Fibroblast of lung (primary cell): ENCODE measurements at regions not wholly inside any gene's neighbourhood (a gene's known extent, or its start where the extent isn't known, plus 50 kb on each side); places are given as distances from the start of the nearest gene placed in this dataset.

Experiments
- DNase-seq, 2 donors: peaks; one replicate each; pipeline versions ENCODE4 v3.0.0 to v3.0.0-alpha.2; 2010; ENCODE audit warnings: low read depth in 2 of 2
- H2AFZ ChIP-seq: 2 replicates; pipeline ENCODE4 v1.5.1; 2012; ENCODE audit warnings: low read length, control low read depth, inconsistent platforms
- H3K27ac ChIP-seq: 2 replicates; pipeline ENCODE4 v1.5.1; 2011; ENCODE audit warnings: low read length, control low read depth; ENCODE audit not compliant: insufficient read depth
- H3K27me3 ChIP-seq: 2 replicates; pipeline ENCODE4 v1.5.1; 2011; ENCODE audit warnings: mild to moderate bottlenecking, low read length; ENCODE audit not compliant: control insufficient read depth, insufficient read depth
- H3K36me3 ChIP-seq: 2 replicates; pipeline ENCODE4 v1.5.1; 2011; ENCODE audit warnings: low read length; ENCODE audit not compliant: control insufficient read depth, insufficient read depth
- H3K4me1 ChIP-seq: 2 replicates; pipeline ENCODE4 v1.5.1; 2011; ENCODE audit warnings: low read length; ENCODE audit not compliant: control insufficient read depth, insufficient read depth; ENCODE audit errors: extremely low read depth
- H3K4me2 ChIP-seq: 2 replicates; pipeline ENCODE4 v1.5.1; 2011; ENCODE audit warnings: low read length, control low read depth; ENCODE audit not compliant: insufficient read depth; ENCODE audit errors: extremely low read depth
- H3K4me3 ChIP-seq, 4 experiments: fragments of 200-600 bp in 1 of 4; sonication (generic) in 1 of 4; replicated peaks in 1 of 4; 2 replicates each; pipeline ENCODE4 v1.5.1; 2011 to 2016; ENCODE audit warnings: low read length in 4 of 4, low read depth in 3 of 4, mild to moderate bottlenecking in 3 of 4, control low read depth in 2 of 4, inconsistent platforms in 1 of 4, mixed read lengths in 1 of 4; ENCODE audit not compliant: insufficient read depth in 1 of 4; ENCODE audit errors: control extremely low read depth in 1 of 4
- H3K79me2 ChIP-seq: 2 replicates; pipeline ENCODE4 v1.5.1; 2012; ENCODE audit warnings: mild to moderate bottlenecking, low read length, inconsistent platforms; ENCODE audit not compliant: control insufficient read depth, insufficient read depth
- H3K9ac ChIP-seq: 2 replicates; pipeline ENCODE4 v1.5.1; 2011; ENCODE audit warnings: mild to moderate bottlenecking, low read length, control low read depth; ENCODE audit not compliant: insufficient read depth
- H3K9me3 ChIP-seq: 2 replicates; pipeline ENCODE4 v1.5.1; 2012; ENCODE audit warnings: low read depth, low read length; ENCODE audit not compliant: control insufficient read depth, insufficient read depth
- H4K20me1 ChIP-seq: 2 replicates; pipeline ENCODE4 v1.5.1; 2011; ENCODE audit warnings: low read length; ENCODE audit not compliant: control insufficient read depth, insufficient read depth; ENCODE audit errors: extremely low read depth
- CTCF ChIP-seq, 2 donors: IDR thresholded peaks in 1 of 2; conservative IDR thresholded peaks in 1 of 2; 1 replicate in 1 of 2; 2 replicates in 1 of 2; pipeline ENCODE4 v1.5.1; 2011 to 2012; ENCODE audit warnings: low read length in 2 of 2, control low read depth in 1 of 2, inconsistent platforms in 1 of 2, low read depth in 1 of 2, mild to moderate bottlenecking in 1 of 2
- EZH2 ChIP-seq: IDR thresholded peaks from 2 replicates; pipeline ENCODE4 v1.5.1; 2012; ENCODE audit warnings: low read length, control low read depth, mild to moderate bottlenecking; ENCODE audit errors: missing control alignments

- H4K20me1 ChIP-seq, result no peaks in the 10 kb centered on the region
- H3K9ac ChIP-seq, result no peak overlapping the region
- H3K36me3 ChIP-seq, result no peaks in the 10 kb centered on the region
- H3K27ac ChIP-seq, result no peak overlapping the region
- no peaks in the 10 kb centered on the region for H3K79me2 ChIP-seq
- no peak for TF ChIP-seq CTCF (conservative IDR thresholded peaks at IDR 0.05 in 1 of 2, IDR thresholded peaks at IDR 0.05 in 1 of 2; ENCODE audit: low read depth in 1 of 2, low read length in 2 of 2)
- no peak for TF ChIP-seq EZH2
- no peaks in the 10 kb centered on the region for H3K27me3 ChIP-seq
- H3K4me3 ChIP-seq, result no peak overlapping the region
- no peak overlapping the region for H2AFZ ChIP-seq
- H3K4me2 ChIP-seq, result no peak overlapping the region
- no peaks in the 10 kb centered on the region for H3K9me3 ChIP-seq
- DNase-seq, result no peak
- H3K4me1 ChIP-seq, result no peaks in the 10 kb centered on the region
Measured at GRCh38 chr17:55846745-55847144, 95.9 kb downstream of the PCTP start.

GRCh38 chr17:55852734-55853133 lies 101.9 kb downstream of the PCTP start:
- Histone ChIP-seq H3K9me3 (no peaks in the 10 kb centered on the region), H4K20me1 (no peaks in the 10 kb centered on the region), H3K9ac (no peak overlapping the region), H3K4me1 (no peaks in the 10 kb centered on the region), H3K79me2 (no peaks in the 10 kb centered on the region), H3K4me3 (no peak overlapping the region), H3K4me2 (no peak overlapping the region), H3K36me3 (no peaks in the 10 kb centered on the region), H3K27ac (no peak overlapping the region), H2AFZ (no peak overlapping the region), H3K27me3 (no peaks in the 10 kb centered on the region)
- no peak for TF ChIP-seq CTCF (conservative IDR thresholded peaks at IDR 0.05 in 1 of 2, IDR thresholded peaks at IDR 0.05 in 1 of 2; ENCODE audit: low read depth in 1 of 2, low read length in 2 of 2)
- no peak for TF ChIP-seq EZH2
- DNase-seq, result no peak

GRCh38 chr17:55859301-55859795 lies 108.5 kb downstream of the PCTP start:
- Histone ChIP-seq H2AFZ (no peak overlapping the region), H3K9ac (no peak overlapping the region), H3K79me2 (no peaks in the 10 kb centered on the region), H3K27me3 (no peaks in the 10 kb centered on the region), H4K20me1 (no peaks in the 10 kb centered on the region), H3K9me3 (no peaks in the 10 kb centered on the region), H3K4me1 (no peaks in the 10 kb centered on the region), H3K4me2 (no peak overlapping the region), H3K4me3 (no peak overlapping the region), H3K36me3 (no peaks in the 10 kb centered on the region), H3K27ac (no peak overlapping the region)
- DNase-seq, result no peak
- TF ChIP-seq CTCF (conservative IDR thresholded peaks at IDR 0.05 in 1 of 2, IDR thresholded peaks at IDR 0.05 in 1 of 2; ENCODE audit: low read depth in 1 of 2, low read length in 2 of 2) (no peak), EZH2 (no peak)
